Suprapubic skin (tissue), 4 donors: ENCODE measurements at regions not wholly inside any gene's neighbourhood (a gene's known extent, or its start where the extent isn't known, plus 50 kb on each side); places are given as distances from the start of the nearest gene placed in this dataset.

Experiments
- DNase-seq, 2 donors: peaks; one replicate each; pipeline ENCODE4 v3.0.0-alpha.2; 2019; ENCODE audit warnings: low spot score in 2 of 2
- H3K27ac ChIP-seq: fragments of 200-600 bp; sonication (generic); one replicate; pipeline ENCODE4 v1.5.1; 2019
- H3K27me3 ChIP-seq: fragments of 200-600 bp; sonication (generic); one replicate; pipeline ENCODE4 v1.5.1; 2019
- H3K36me3 ChIP-seq: fragments of 200-600 bp; sonication (generic); one replicate; pipeline ENCODE4 v1.5.1; 2019
- H3K4me1 ChIP-seq: fragments of 200-600 bp; sonication (generic); one replicate; pipeline ENCODE4 v1.5.1; 2019
- H3K4me3 ChIP-seq: fragments of 200-600 bp; sonication (generic); one replicate; pipeline ENCODE4 v1.5.1; 2019; ENCODE audit warnings: mild to moderate bottlenecking
- H3K9me3 ChIP-seq: fragments of 200-600 bp; sonication (generic); one replicate; pipeline ENCODE4 v1.5.1; 2019
- CTCF ChIP-seq, 2 donors: fragments of 200-600 bp in 1 of 2; fragments of 450-650 bp in 1 of 2; sonication (generic) in 1 of 2; IDR thresholded peaks; one replicate each; pipeline ENCODE4 v1.5.1; 2016 to 2019; ENCODE audit warnings: antibody characterized with exemption in 2 of 2, mild to moderate bottlenecking in 1 of 2, moderate library complexity in 1 of 2
- EP300 ChIP-seq: sonication (generic); formaldehyde crosslinking; IDR thresholded peaks from one replicate; pipeline ENCODE4 v1.6.1; 2017; ENCODE audit warnings: antibody characterized with exemption
- POLR2A ChIP-seq, 2 donors: fragments of 450-650 bp; IDR thresholded peaks; one replicate each; pipeline ENCODE4 v1.6.1; 2017; ENCODE audit warnings: antibody characterized with exemption in 2 of 2, mild to moderate bottlenecking in 2 of 2, moderate library complexity in 2 of 2
- POLR2AphosphoS5 ChIP-seq, 3 donors: sonication (generic); formaldehyde crosslinking; IDR thresholded peaks; one replicate each; pipeline ENCODE4 v1.6.1; 2017; ENCODE audit warnings: antibody characterized with exemption in 3 of 3
- WGBS: methylation state at CpG from one replicate; pipeline ENCODE4 v1.1.5; 2018; 5-methylcytosine and 5-hydroxymethylcytosine counted together

- no peaks in the 10 kb centered on the region for H3K4me1 ChIP-seq
- no peaks in the 10 kb centered on the region for H3K36me3 ChIP-seq
- no peak for DNase-seq
- no peak overlapping the region for H3K27ac ChIP-seq
- TF ChIP-seq POLR2A (IDR thresholded peaks at IDR 0.05) (no peak), CTCF (IDR thresholded peaks at IDR 0.05) (no peak), POLR2AphosphoS5 (IDR thresholded peaks at IDR 0.05) (no peak), EP300 (no peak)
- no peaks in the 10 kb centered on the region for H3K9me3 ChIP-seq
- 73% methylated on average over 2 of the region's 2 CpGs for WGBS
- H3K4me3 ChIP-seq, result no peak overlapping the region
- H3K27me3 ChIP-seq, result no peaks in the 10 kb centered on the region
Measured at GRCh38 chr11:106193956-106194355, 116.5 kb downstream of the AASDHPPT start.

GRCh38 chr11:106197438-106197837 lies 120.0 kb downstream of the AASDHPPT start:
- no peaks in the 10 kb centered on the region for H3K4me1 ChIP-seq
- no peak for TF ChIP-seq EP300
- no peak for TF ChIP-seq CTCF (IDR thresholded peaks at IDR 0.05)
- TF ChIP-seq POLR2A (IDR thresholded peaks at IDR 0.05), result no peak
- TF ChIP-seq POLR2AphosphoS5 (IDR thresholded peaks at IDR 0.05), result no peak
- H3K4me3 ChIP-seq, result no peak overlapping the region
- DNase-seq, result no peak
- H3K9me3 ChIP-seq, result no peaks in the 10 kb centered on the region
- no peaks in the 10 kb centered on the region for H3K36me3 ChIP-seq
- H3K27ac ChIP-seq, result no peak overlapping the region
- H3K27me3 ChIP-seq, result no peaks in the 10 kb centered on the region

- H3K27ac ChIP-seq, result no peak overlapping the region
- 100% methylated on average over 1 of the region's 1 CpG for WGBS
- DNase-seq, result no peak
- TF ChIP-seq POLR2A (IDR thresholded peaks at IDR 0.05) (no peak), EP300 (no peak), POLR2AphosphoS5 (IDR thresholded peaks at IDR 0.05) (no peak), CTCF (IDR thresholded peaks at IDR 0.05) (no peak)
- H3K36me3 ChIP-seq, result no peaks in the 10 kb centered on the region
- H3K4me3 ChIP-seq, result no peak overlapping the region
- H3K27me3 ChIP-seq, result no peaks in the 10 kb centered on the region
- no peaks in the 10 kb centered on the region for H3K4me1 ChIP-seq
- no peaks in the 10 kb centered on the region for H3K9me3 ChIP-seq
Measured at GRCh38 chr11:106202935-106203620, 125.6 kb downstream of the AASDHPPT start.

- Histone ChIP-seq H3K9me3 (no peaks in the 10 kb centered on the region), H3K27me3 (no peaks in the 10 kb centered on the region), H3K4me3 (no peak overlapping the region), H3K4me1 (no peaks in the 10 kb centered on the region), H3K27ac (no peak overlapping the region), H3K36me3 (no peaks in the 10 kb centered on the region)
- WGBS, result 53% methylated on average over 6 of the region's 6 CpGs
- no peak for TF ChIP-seq EP300
- TF ChIP-seq CTCF (IDR thresholded peaks at IDR 0.05), result no peak
- TF ChIP-seq POLR2AphosphoS5 (IDR thresholded peaks at IDR 0.05), result no peak
- TF ChIP-seq POLR2A (IDR thresholded peaks at IDR 0.05), result no peak
- DNase-seq, result no peak
Measured at GRCh38 chr11:106208760-106209159, 131.3 kb downstream of the AASDHPPT start.

- no peak for DNase-seq
- Histone ChIP-seq H3K36me3 (no peaks in the 10 kb centered on the region), H3K4me1 (no peaks in the 10 kb centered on the region), H3K9me3 (no peaks in the 10 kb centered on the region), H3K4me3 (no peak overlapping the region), H3K27me3 (no peaks in the 10 kb centered on the region), H3K27ac (no peak overlapping the region)
- 76% methylated on average over 2 of the region's 2 CpGs for WGBS
- TF ChIP-seq CTCF (IDR thresholded peaks at IDR 0.05) (no peak), POLR2A (IDR thresholded peaks at IDR 0.05) (no peak), POLR2AphosphoS5 (IDR thresholded peaks at IDR 0.05) (no peak), EP300 (no peak)
Measured at GRCh38 chr11:106212081-106212480, 134.6 kb downstream of the AASDHPPT start.
